GM18507 (cell line): ENCODE measurements at regions not wholly inside any gene's neighbourhood (a gene's known extent, or its start where the extent isn't known, plus 50 kb on each side); places are given as distances from the start of the nearest gene placed in this dataset.

ENCODE experiments used
- DNase-seq: peaks from one replicate; pipeline ENCODE4 v3.0.0; 2011; ENCODE audit warnings: low read depth; ENCODE audit not compliant: insufficient read length; ENCODE audit errors: extremely low spot score
- FAIRE-seq: peaks from 2 replicates; lab custom pipeline; 2011; peaks lifted over from hg19 to GRCh38; lab: Jason Lieb, UNC

GRCh38 chr10:94085288-94085687 is 91.6 kb downstream of the PLCE1 start:
- FAIRE-seq (no peak), DNase-seq (no peak)

- no peak for FAIRE-seq
These were observed 92.2 kb downstream of the PLCE1 start for GRCh38 chr10:94085766-94086437.

GRCh38 chr10:94088926-94089381 is 95.2 kb downstream of the PLCE1 start:
- DNase-seq (no peak), FAIRE-seq (no peak)

More at GRCh38 chr10:94085766-94086437, 92.2 kb downstream of the PLCE1 start:
- no peak for DNase-seq

GRCh38 chr10:94091649-94092048 is 97.9 kb downstream of the PLCE1 start:
- no peak for DNase-seq
- FAIRE-seq = no peak

- DNase-seq = no peak
- no peak for FAIRE-seq
These were observed 99.1 kb downstream of the PLCE1 start for GRCh38 chr10:94092848-94093247.

GRCh38 chr10:94093286-94093905 is 99.7 kb downstream of the PLCE1 start:
- no peak for FAIRE-seq

GRCh38 chr10:94094540-94094939 is 100.8 kb downstream of the PLCE1 start:
- DNase-seq (no peak), FAIRE-seq (no peak)

More at GRCh38 chr10:94093286-94093905, 99.7 kb downstream of the PLCE1 start:
- DNase-seq = no peak

GRCh38 chr10:94097656-94098055 is 103.9 kb downstream of the PLCE1 start:
- no peak for DNase-seq
- no peak for FAIRE-seq

GRCh38 chr10:94098896-94099295 is 105.2 kb downstream of the PLCE1 start:
- DNase-seq (no peak), FAIRE-seq (no peak)

GRCh38 chr10:94101894-94102293 is 108.2 kb downstream of the PLCE1 start:
- no peak for DNase-seq
- FAIRE-seq = no peak

- FAIRE-seq (no peak), DNase-seq (no peak)
These were observed 108.7 kb downstream of the PLCE1 start for GRCh38 chr10:94102436-94102835.

GRCh38 chr10:94103192-94103591 is 109.5 kb downstream of the PLCE1 start:
- no peak for FAIRE-seq
- no peak for DNase-seq

GRCh38 chr10:94103801-94104221 is 110.1 kb downstream of the PLCE1 start:
- DNase-seq = no peak
- no peak for FAIRE-seq

GRCh38 chr10:94104316-94105000 is 110.7 kb downstream of the PLCE1 start:
- FAIRE-seq (no peak), DNase-seq (no peak)

GRCh38 chr10:94105226-94105625 is 111.5 kb downstream of the PLCE1 start:
- FAIRE-seq = no peak
- no peak for DNase-seq

- FAIRE-seq (no peak), DNase-seq (no peak)
These were observed 113.5 kb downstream of the PLCE1 start for GRCh38 chr10:94107191-94107590.

- DNase-seq (no peak), FAIRE-seq (no peak)
These were observed 114.5 kb downstream of the PLCE1 start for GRCh38 chr10:94108200-94108599.

- DNase-seq = no peak
These were observed 117.6 kb downstream of the PLCE1 start for GRCh38 chr10:94111367-94111766.

GRCh38 chr10:94112321-94112720 is 118.6 kb downstream of the PLCE1 start:
- no peak for DNase-seq
- no peak for FAIRE-seq

More at GRCh38 chr10:94111367-94111766, 117.6 kb downstream of the PLCE1 start:
- FAIRE-seq = no peak

- FAIRE-seq = no peak
- no peak for DNase-seq
These were observed 122.0 kb downstream of the PLCE1 start for GRCh38 chr10:94115725-94116124.

- FAIRE-seq = no peak
- no peak for DNase-seq
These were observed 123.1 kb downstream of the PLCE1 start for GRCh38 chr10:94116848-94117247.
